GM18873 (cell line): ENCODE measurements at regions not wholly inside any gene's neighbourhood (a gene's known extent, or its start where the extent isn't known, plus 50 kb on each side); places are given as distances from the start of the nearest gene placed in this dataset.

Experiments used
- ATAC-seq: cut with Tn5 transposase; IDR thresholded peaks from one replicate; pipeline ENCODE4 v1.9.1; 2021; ENCODE audit warnings: mild to moderate bottlenecking, moderate library complexity, moderate number of reproducible peaks; ENCODE audit not compliant: unreplicated experiment, low FRiP score

- no peak for ATAC-seq
Observed at GRCh38 chr15:70275461-70276138, 177.9 kb upstream of the TLE3 start.

DNA sequence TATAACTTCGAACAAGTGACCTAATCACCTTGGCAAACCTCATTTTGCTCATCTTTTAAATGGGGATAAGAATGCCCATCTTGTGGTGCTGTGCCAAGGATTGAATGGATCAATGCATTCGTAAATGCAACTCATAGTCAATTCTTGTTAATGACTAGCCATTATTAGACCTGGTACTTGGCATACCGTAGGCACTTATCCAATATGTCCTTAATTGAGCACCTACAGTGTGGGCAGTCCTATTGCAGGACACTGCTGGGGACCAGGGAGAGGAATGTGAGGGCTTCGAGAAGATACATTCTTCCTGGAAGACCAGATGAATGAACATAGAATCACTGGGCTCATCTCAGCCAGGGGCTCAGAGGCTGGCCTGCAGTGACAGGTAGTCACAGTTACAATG is 177.2 kb upstream of the TLE3 start:
- no peak for ATAC-seq

DNA sequence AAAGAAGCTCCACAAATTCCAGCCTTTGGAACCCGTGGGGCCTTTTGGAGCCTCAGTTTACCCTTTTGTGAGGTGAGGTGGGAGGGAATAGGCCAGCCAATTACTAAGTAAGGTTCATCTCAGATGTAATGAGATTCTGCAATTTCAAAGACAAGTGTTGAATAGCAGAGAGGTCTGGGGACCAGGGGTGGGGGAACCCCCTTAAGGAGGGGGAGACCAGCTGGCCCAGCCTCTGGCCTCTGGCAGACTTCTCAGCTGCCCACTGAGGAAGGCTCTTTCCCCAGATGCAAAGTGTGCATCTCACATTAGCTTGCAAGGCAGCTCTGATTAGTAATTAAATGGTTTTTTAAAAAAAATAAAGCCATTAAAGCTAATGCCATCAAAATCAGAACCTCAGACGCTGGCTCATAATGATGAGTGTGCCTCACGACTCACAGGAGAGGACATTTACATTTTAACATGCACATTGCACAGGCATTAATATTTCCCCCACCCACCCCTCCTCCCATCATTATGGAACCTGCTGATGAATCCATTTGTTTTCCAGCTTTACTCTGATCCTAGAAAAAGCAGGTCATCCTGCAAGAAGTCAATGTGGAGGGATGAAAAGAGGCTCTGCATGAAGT is 176.7 kb upstream of the TLE3 start:
- no peak for ATAC-seq

DNA sequence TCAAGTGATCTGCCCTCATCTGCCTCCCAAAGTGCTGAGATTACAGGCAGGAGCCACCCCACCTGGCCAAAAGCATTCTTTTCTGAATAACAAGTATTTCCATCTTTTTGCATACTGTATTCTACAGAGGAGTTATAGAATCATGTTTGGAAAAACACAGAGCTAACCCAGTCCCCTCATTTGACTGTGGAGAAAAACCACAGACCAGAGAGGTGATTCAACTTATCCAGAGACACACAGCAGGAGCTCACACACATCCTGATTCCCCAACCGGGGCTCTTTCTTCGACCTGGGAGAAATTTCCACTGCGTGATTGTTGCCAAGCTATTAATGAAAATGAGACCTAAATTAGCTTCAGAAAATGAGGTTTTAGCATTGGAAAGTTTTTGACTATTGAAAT is 176.1 kb upstream of the TLE3 start:
- no peak for ATAC-seq

DNA sequence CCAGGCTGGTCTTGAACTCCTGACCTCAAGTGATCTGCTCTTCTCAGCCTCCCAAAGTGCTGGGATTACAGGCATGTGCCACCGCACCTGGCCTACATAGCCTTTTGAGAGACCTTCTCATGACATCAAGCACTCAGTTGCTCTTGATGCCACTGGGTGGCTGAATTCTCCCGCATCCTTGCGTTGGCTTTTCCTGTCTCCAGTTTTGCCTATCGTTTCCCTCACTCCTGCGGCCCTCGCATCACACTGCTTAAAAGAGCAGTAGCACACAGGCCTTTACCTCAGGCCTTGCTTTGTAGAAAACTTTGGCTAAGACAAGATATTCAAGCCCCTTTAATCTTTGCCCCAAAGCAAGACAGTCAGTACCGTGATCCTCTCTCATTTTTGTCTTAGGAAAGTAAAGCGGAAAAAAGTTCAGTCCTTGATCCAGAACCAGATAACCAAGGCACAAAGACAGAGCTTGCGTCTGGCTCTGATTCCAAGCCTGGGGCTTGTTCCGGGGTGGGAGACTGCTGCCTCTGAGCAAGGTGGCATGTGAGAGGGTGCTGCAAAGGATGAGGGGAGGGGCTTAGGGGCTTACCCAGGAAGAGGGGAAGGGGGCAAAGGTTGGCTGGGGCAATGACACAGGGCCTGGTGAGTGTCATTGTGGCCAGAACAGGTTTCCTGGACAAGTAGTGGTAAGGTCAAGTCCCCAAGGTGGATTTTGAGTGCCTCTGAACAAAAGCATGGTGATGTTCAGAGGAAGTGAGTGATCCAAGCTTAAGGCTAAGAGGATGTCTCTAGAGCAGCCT is 175.0 kb upstream of the TLE3 start:
- ATAC-seq, result no peak

GRCh38 chr15:70271422-70272088 is 173.8 kb upstream of the TLE3 start:
- ATAC-seq, result no peak

DNA sequence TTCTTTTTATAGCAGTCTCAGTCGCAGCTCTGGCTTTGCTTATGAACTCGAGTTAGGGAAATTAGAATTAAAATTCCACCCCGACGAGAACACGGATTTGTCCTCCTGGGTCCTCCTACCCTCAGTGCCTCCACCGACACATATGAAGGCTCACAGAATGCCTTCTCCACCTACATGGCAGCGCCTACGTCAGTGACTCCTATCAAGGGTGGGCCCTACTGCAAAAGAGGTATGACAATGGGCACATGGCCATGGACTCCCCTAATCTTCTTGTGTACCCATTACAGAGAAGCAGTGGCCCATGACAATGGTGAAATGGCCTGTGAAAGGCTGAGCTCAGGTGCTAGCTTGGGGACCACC is 173.0 kb upstream of the TLE3 start:
- ATAC-seq, result no peak

- no peak for ATAC-seq
Observed at GRCh38 chr15:70269991-70270751, 172.5 kb upstream of the TLE3 start.

- no peak for ATAC-seq
Observed at GRCh38 chr15:70269311-70269911, 171.7 kb upstream of the TLE3 start.

- ATAC-seq, result no peak
Observed at GRCh38 chr15:70268698-70269251, 171.1 kb upstream of the TLE3 start.

DNA sequence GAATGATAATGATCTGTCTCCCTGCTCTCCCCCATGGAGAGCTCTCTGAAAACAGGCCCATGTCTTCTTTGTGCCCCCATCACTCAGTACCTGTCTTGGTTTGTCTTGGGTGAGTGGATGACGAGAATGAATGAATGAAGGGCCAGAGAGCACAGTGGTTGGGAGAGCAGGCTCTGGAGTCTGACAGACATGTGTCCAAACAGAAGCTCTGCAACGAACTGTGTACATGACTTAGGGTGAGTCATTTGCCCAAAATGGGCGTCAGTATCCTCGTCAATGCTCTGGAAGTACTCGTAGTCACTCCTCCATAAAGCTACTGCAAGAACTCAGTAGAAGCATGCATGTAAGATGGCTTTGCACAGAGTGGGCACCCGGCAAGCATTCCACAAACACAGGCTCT is 170.2 kb upstream of the TLE3 start:
- no peak for ATAC-seq

DNA sequence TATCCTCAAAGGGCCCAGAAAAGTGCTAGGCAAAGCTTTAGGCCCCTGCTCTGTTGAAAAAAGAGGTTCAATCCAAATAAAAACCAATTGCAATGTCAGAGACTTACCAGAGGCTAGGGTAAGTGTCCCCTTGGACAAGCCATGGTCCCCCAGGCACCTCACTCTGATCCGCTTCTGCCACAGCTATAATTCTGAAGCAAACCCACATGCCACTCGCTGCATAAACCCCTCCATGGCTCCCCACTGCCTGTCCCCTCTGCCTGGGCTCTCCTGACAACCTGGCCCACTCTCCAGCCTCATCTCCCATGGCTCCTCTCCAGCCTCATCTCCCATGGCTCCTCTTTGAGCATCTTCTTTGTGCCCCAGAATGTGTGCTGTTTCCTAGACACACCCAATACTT is 169.6 kb upstream of the TLE3 start:
- ATAC-seq, result no peak

GRCh38 chr15:70266412-70267121 is 168.8 kb upstream of the TLE3 start:
- ATAC-seq, result no peak

GRCh38 chr15:70265986-70266385 is 168.3 kb upstream of the TLE3 start:
- no peak for ATAC-seq

- no peak for ATAC-seq
Observed at GRCh38 chr15:70265466-70265978, 167.8 kb upstream of the TLE3 start.

DNA sequence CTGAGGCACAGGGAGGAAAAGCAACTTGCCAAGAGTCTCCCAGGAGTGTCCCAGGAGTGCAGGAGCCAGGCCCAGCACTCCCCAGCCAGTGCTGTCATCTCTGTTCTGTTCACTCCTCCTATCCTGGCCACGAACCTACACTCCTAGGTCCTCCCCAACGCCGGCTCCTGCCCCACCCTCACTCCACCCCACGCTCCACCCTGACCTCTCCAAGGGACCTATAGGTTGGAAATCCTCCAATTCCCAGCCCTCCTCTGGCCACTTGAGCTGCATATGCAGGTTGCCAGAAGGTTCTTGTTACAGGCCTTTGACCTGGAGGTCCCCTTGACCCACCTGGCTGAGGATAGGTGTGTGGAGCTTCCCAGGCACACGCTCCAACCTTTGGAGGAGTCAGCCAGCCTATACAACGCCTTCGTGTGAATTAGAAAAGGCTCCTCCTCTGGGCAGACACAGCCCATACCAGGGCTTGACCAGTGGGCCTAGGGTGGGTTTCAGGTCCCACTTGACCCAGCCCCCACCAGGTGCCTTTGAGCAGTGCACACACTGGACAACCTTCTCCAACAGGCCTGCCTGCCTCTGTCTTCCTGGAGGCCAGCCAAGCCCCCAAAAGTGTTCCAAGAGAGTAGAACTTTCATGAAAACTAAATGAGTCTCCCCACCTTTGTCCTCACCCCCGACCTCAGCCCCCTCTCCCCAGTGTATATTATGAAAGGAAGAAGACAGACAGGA is 167.2 kb upstream of the TLE3 start:
- ATAC-seq, result no peak

- ATAC-seq, result no peak
Observed at GRCh38 chr15:70264014-70264582, 166.4 kb upstream of the TLE3 start.
